SIG-M5 treated with dmso at 0.1 percent for 504 hours (cell line): ENCODE measurements at regions not wholly inside any gene's neighbourhood (a gene's known extent, or its start where the extent isn't known, plus 50 kb on each side); places are given as distances from the start of the nearest gene placed in this dataset.

Experiments used
- DNase-seq: peaks from one replicate; lab custom pipeline; 2025; ENCODE audit not compliant: unreplicated experiment; lab: John Stamatoyannopoulos, UW

- no peak for DNase-seq
Measured at GRCh38 chr5:109630093-109630492, 59.6 kb upstream of the MAN2A1 start.

GRCh38 chr5:109628591-109628990, 61.1 kb upstream of the MAN2A1 start:
- DNase-seq, result no peak

- DNase-seq, result peak; percentile 21
Measured at GRCh38 chr5:109621266-109621665, 68.5 kb upstream of the MAN2A1 start.

DNA sequence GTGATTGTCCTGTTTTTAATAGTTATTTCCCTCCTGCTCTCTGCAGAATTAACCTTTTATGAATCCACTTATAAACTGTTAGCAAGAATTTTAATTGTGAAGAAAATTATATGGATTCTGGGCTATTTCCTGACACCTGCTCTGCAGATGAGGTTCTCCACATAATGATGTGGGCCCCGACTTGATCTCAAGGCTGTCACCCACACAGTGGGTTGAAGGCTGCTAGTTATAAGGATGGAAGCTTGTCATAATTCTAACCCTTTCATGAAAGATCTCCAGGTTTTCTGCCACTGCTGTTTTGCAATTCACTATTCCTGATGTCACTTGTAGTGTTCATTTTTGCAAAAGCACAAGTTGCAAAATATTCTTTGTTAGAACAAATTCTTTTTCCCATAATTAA, 69.1 kb upstream of the MAN2A1 start:
- no peak for DNase-seq

- no peak for DNase-seq
Measured at GRCh38 chr5:109619606-109620005, 70.1 kb upstream of the MAN2A1 start.

DNA sequence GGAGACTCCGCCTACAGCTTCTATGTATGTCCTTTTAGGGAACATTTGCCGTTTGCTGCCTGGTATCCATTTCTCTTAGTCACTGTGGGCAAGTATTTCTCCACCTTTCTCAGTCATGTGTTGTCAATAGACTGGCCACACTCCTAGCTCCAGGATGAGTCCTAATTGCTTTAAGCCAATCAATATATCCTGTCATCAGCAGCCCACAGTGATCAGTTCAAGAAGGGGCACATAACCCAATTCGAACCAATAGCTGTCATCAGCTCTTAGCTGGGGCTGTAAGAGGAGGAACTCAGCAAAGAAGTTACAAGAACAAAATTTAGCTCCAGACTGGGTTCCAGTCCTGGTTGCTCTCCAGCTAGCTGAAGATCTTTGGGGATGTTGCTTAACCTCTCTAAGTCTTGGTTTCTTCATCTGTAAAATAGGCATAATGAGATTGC, 70.7 kb upstream of the MAN2A1 start:
- DNase-seq, result peak; percentile 39

DNA sequence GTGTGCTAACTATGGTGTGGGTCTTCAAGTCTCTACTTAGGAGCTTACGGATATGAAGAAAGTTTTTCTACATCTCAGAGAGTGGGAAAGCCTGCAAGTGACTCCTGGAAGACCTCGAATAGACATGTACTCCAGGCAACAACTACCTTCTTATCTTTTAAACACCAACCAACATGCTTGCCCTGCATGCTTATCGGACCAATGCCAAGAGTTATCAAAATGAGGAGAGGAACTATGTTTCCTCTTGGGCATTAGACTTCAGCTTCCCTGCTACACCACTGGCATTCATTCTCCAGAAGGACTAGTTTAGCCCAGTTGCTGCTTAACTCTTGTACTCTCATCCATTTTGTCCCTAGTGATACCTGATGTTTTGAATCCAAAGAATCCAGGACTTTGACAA, 74.7 kb upstream of the MAN2A1 start:
- DNase-seq, result no peak

DNA sequence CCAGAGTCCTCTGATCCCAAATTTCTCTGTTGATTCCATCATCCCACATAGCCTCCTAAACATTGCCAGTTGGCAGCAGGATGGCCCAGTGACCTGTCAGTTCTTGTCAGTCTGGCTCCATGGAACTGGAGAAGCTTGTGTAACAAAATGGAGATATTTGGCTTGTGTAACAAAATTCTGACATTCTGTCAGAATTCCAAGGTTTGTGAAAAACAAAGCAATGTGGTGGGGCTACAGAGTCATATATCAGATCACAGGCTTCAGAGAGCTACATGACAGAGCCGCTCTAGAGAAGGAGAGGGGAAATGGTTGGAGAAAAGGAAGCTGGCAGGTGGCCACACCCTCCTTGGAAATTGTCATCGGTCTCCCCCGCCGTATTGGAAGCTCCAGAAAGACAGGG, 75.4 kb upstream of the MAN2A1 start:
- DNase-seq, result no peak

- no peak for DNase-seq
Measured at GRCh38 chr5:109612278-109612905, 77.3 kb upstream of the MAN2A1 start.

DNA sequence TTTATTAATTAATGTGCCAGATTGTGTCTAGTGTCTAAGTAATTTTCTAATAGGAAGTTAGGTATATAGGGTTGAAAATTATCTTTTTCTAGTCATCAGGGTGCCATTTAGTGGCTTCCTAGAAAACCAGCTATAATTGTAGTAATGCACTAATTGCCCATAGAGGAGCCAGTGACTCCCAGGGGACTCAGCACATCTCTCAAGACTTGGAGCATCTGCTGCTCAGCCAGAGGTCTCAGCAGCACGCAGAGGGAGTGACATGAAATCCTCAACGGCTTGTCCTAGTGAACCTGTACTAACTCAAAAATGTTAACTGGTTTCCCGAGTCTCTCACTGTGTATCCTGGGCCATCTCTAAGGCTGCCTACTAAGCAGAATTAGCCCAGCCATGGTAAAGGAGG, 78.2 kb upstream of the MAN2A1 start:
- no peak for DNase-seq

- DNase-seq, result no peak
Measured at GRCh38 chr5:109611061-109611460, 78.7 kb upstream of the MAN2A1 start.

GRCh38 chr5:109610581-109610980, 79.1 kb upstream of the MAN2A1 start:
- no peak for DNase-seq

DNA sequence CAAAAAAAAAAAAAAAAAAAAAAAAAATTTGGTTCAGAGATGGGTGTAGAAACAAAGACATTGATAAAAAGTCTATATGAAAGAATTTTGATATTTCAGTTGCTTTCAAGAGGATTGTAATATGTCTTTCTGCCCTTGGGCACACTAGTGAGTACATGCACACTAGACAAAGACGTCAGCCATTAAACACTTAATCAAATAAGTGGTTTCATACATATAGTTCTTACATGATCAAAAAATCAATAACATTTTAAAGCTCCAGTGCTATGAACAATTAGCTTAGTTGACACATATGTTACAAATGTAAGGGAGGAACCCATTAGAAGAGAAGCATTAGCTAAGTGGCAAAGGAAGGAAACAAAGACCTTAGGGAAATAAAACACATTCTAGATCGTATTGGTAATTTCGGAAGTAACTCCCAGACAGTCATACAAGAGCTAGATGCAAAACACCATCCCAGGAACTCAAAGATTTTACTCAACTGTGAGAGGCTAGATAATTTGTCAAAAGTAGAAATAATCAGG, 84.5 kb upstream of the MAN2A1 start:
- DNase-seq, result no peak

GRCh38 chr5:109604758-109605157, 85.0 kb upstream of the MAN2A1 start:
- DNase-seq, result no peak

DNA sequence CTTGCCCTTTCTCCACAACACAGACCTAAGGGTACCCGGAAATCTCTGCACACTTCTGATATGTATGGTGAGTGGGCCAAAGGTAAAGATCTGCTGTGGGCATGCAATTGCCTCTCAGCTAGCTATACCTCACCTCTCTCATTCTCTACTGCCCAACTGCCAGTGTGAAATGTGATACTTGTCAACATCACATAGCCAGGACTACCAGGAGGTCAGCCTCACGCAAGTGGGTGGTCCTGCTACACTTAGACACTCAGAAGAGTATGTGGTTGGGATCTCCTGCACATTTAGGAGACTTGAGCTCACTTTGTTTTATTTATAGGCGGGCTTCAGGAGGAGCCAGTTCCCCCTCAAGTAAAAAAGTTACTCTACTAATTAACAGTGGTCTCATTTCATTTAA, 88.0 kb upstream of the MAN2A1 start:
- DNase-seq, result no peak

- no peak for DNase-seq
Measured at GRCh38 chr5:109597893-109598292, 91.8 kb upstream of the MAN2A1 start.

DNA sequence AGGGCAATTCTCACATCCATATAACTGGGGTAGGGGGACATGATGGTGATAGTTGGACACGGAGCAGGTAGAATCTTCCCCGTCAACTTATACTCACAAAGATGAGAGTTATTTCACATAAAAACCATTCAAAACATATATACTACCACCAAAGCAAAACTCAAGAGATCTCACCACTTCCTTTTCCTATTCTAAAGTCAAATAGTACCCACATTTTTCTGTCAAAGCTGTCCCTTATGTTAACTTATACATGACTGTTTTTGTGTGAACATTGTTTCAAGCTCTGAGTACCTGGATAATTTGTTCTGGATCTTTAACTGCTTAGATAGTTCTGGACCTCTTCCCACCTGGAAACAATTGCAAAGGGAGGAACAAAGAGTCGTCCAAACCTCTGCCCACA, 95.5 kb upstream of the MAN2A1 start:
- no peak for DNase-seq

DNA sequence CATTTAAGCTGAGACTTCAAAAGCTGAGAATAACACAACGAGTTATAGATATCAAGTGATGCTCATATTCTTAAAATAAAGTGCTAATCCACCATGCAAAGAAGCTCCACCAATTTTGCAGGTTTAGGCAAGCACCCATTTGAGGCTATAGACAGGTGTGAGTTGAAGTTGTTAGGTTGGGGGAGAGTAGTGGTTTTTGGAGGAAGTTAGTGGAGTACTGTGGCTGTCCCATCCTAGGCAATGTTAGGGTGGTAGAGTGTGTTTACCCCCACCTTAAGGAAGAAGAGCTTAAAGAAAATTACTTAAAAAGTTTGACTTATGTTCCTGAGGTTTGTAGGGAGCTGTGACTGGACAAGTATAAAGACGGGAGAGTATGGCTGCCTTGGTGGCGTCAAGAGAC, 98.9 kb upstream of the MAN2A1 start:
- DNase-seq, result no peak

DNA sequence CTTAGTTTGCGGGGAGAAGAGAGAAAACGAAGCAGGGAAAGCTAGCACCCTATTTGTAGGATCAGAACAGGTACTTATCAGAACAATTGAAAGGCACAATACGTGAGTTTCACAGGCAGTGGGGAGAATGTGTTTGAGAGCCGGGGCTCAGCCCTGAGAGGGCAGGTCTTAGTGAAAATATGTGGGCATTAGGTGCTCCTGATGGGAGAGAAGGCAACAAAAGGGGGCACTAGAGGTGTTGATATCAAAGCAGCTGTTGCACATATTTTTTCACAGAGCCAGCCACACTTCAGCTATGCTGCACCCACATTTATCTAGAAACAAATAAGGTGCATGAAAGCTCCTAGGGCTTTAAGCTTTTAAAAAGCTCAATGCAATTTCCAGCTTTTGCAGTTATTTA, 99.7 kb upstream of the MAN2A1 start:
- no peak for DNase-seq

- no peak for DNase-seq
Measured at GRCh38 chr5:109589239-109589638, 100.5 kb upstream of the MAN2A1 start.

GRCh38 chr5:109588281-109589035, 101.3 kb upstream of the MAN2A1 start:
- DNase-seq, result no peak

- no peak for DNase-seq
Measured at GRCh38 chr5:109584986-109585599, 104.6 kb upstream of the MAN2A1 start.
